IMR-90 (cell line): ENCODE measurements at regions not wholly inside any gene's neighbourhood (a gene's known extent, or its start where the extent isn't known, plus 50 kb on each side); places are given as distances from the start of the nearest gene placed in this dataset.

Source experiments
- CHD1 ChIP-seq: IDR thresholded peaks from 2 replicates; pipeline ENCODE4 v1.6.1; 2012; ENCODE audit warnings: low read depth, low read length, improper control_type of control experiment
- FOS ChIP-seq: fragments of 150-350 bp; IDR thresholded peaks from 2 replicates; pipeline ENCODE4 v1.6.1; 2016; ENCODE audit warnings: low read depth, low read length
- MAFK ChIP-seq: IDR thresholded peaks from 2 replicates; pipeline ENCODE4 v1.6.1; 2012; ENCODE audit warnings: low read depth, low read length, improper control_type of control experiment
- MXI1 ChIP-seq: IDR thresholded peaks from 2 replicates; pipeline ENCODE4 v1.6.1; 2012; ENCODE audit warnings: low read depth, mild to moderate bottlenecking, low read length, moderate library complexity, borderline replicate concordance
- POLR2A ChIP-seq: IDR thresholded peaks from 2 replicates; pipeline ENCODE4 v1.6.1; 2012; ENCODE audit warnings: mild to moderate bottlenecking, low read depth, low read length
- RAD21 ChIP-seq: IDR thresholded peaks from 2 replicates; pipeline ENCODE4 v1.6.1; 2012; ENCODE audit warnings: low read length, improper control_type of control experiment
- RFX5 ChIP-seq: IDR thresholded peaks from 2 replicates; pipeline ENCODE4 v1.8.0; 2012; ENCODE audit warnings: low read depth, mild to moderate bottlenecking, low read length, moderate library complexity
- TF ChIP-seq, protein P1 (sequence below): conservative IDR thresholded peaks from 2 replicates; pipeline ENCODE4 v1.5.1; 2012; ENCODE audit warnings: mild to moderate bottlenecking, low read depth, low read length, improper control_type of control experiment
- TF ChIP-seq, protein P2 (sequence below): fragments of 150-350 bp; IDR thresholded peaks from 2 replicates; pipeline ENCODE4 v1.6.1; 2017; ENCODE audit warnings: mild to moderate bottlenecking, antibody characterized with exemption, low read length, low read depth

DNA sequence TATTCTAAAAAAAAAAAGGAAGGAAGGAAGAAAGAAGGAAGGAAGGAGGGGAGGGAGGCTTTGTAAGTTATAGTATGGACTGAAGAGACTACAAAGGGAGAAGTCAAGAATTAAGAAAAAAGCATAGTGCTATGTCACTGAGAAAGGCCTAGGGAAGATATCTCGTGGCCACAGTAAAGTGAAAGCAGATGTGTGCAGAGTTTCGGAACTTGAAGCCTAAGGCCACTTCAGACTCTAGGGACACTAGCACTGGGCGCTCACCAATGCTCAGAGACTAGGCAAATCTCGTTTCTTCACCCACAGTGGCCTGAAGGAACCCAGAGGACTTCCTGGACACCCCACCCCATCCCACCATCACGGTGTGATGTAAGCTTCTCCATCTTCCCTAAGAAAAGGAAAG is 181.4 kb upstream of the TRPM3 start:
- TF ChIP-seq RFX5 (no peak), MXI1 (no peak), RAD21 (no peak), FOS (no peak), CHD1 (no peak), MAFK (no peak), POLR2A (no peak)
- TF ChIP-seq, protein P1, sequence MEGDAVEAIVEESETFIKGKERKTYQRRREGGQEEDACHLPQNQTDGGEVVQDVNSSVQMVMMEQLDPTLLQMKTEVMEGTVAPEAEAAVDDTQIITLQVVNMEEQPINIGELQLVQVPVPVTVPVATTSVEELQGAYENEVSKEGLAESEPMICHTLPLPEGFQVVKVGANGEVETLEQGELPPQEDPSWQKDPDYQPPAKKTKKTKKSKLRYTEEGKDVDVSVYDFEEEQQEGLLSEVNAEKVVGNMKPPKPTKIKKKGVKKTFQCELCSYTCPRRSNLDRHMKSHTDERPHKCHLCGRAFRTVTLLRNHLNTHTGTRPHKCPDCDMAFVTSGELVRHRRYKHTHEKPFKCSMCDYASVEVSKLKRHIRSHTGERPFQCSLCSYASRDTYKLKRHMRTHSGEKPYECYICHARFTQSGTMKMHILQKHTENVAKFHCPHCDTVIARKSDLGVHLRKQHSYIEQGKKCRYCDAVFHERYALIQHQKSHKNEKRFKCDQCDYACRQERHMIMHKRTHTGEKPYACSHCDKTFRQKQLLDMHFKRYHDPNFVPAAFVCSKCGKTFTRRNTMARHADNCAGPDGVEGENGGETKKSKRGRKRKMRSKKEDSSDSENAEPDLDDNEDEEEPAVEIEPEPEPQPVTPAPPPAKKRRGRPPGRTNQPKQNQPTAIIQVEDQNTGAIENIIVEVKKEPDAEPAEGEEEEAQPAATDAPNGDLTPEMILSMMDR = no peak
- TF ChIP-seq, protein P2, sequence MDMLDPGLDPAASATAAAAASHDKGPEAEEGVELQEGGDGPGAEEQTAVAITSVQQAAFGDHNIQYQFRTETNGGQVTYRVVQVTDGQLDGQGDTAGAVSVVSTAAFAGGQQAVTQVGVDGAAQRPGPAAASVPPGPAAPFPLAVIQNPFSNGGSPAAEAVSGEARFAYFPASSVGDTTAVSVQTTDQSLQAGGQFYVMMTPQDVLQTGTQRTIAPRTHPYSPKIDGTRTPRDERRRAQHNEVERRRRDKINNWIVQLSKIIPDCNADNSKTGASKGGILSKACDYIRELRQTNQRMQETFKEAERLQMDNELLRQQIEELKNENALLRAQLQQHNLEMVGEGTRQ = no peak
